GM21717 (cell line): ENCODE measurements at regions not wholly inside any gene's neighbourhood (a gene's known extent, or its start where the extent isn't known, plus 50 kb on each side); places are given as distances from the start of the nearest gene placed in this dataset.
"Not testable (repeated sequence)": the region's sequence is repeated elsewhere in the genome, so short reads cannot be mapped to it uniquely, and the experiment has no call there.

Source experiments
- ATAC-seq: cut with Tn5 transposase; IDR thresholded peaks from one replicate; pipeline ENCODE4 v1.9.1; 2021; ENCODE audit warnings: mild to moderate bottlenecking, moderate library complexity; ENCODE audit not compliant: unreplicated experiment

DNA sequence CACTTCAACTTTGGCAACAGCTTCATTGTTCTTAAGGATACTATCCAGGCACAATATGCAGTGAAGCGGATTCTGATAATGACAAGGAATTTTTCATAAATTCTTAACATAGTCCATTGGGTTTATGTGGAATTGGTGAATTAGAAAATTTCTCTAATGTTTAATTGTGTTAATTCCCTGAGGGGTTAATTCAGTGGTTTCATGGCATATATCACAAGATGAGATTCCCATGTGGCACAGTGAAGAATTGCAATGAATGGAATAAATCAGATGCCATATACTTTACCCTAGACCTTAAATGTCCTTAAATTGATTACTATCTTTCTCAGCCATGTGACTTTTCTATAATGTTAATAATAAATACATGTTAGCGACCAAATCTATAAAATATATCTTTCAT is 1244.1 kb downstream of the ROBO2 start:
- ATAC-seq, result no peak

- ATAC-seq, result no peak
Measured at GRCh38 chr3:78285032-78285728, 1245.3 kb downstream of the ROBO2 start.

DNA sequence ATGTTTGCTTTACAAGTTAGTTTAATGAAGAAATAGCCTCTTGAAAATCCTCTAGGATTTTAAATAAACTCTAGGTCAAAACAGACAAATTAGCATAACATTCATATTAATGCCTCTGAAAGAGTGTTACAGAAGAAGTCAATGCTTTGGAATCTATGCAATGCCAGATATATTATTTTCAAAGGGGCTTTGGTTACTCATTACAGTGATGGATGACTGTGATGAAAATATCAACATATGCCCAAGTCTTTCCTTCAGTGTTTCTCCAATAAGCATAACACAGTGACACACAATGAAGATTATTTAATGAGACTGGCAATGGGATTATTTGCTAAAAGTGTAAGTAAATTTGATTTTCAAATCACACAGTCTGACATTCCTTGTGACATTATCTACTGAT is 1247.2 kb downstream of the ROBO2 start:
- ATAC-seq, result no peak

GRCh38 chr3:78293284-78293683 is 1253.4 kb downstream of the ROBO2 start:
- no peak for ATAC-seq

- ATAC-seq, result no peak
Measured at GRCh38 chr3:78304115-78304514, 1264.2 kb downstream of the ROBO2 start.

GRCh38 chr3:78312851-78313250 is 1273.0 kb downstream of the ROBO2 start:
- no peak for ATAC-seq

DNA sequence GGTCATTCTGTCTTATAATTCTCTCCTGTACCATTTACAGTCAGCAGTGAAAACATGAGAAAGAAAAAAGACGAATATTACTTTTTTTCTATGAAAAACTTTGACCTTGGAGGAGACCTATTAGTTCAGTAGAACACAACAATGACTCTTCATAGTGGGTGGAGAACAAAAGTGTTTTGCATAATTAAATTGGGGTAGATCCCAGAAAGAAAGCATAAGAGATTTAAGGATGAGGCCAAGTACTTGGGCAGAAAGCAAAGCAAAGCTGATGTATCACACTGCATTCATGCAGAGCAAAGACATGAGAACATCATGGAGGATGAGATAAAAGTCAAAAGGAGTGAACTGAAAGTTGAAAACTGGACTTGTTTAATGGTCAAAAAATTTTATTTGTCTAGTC is 1273.4 kb downstream of the ROBO2 start:
- ATAC-seq, result no peak

- no peak for ATAC-seq
Measured at GRCh38 chr3:78314327-78314726, 1274.4 kb downstream of the ROBO2 start.

GRCh38 chr3:78317774-78318173 is 1277.9 kb downstream of the ROBO2 start:
- ATAC-seq, result no peak

- no peak for ATAC-seq
Measured at GRCh38 chr3:78322780-78323179, 1282.9 kb downstream of the ROBO2 start.

- ATAC-seq, result no peak
Measured at GRCh38 chr3:78337801-78338211, 1297.9 kb downstream of the ROBO2 start.

DNA sequence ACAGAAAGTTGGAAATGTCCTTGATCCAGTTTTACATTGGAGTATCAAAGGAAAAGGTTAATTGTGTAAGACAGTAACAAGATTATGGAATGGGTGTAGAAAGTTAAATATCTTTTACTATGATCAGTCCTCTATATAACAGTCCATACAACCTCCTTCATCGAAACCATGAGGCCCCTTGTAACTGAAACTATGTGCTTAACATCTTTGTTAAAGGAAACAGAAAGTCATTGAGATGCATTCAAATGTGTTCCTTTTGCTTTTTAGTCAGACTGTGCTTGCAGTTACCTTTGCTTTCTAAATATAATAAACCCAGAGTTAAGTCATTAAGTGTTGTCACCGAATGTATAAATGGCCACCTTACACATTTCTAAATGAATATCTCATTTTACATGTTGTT is 1298.5 kb downstream of the ROBO2 start:
- peak; percentile 99 for ATAC-seq

DNA sequence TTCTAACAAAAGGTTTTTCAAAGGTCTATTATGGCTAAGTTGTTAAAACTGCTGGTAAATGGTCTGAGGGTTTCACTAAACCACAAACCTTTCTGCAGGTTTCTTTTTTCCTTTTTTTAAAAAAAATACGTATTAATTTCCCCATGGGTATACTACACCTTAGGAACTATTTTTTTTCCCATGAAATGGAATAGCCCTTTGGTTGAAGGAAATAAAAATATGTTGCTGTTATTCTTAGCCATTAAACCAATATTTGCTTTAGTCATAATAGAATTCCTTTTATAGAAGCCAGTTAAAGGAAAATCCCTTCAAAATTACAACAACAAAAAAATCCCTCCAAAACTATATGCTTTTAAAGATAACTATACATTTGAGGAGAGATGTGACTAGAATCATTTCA is 1303.3 kb downstream of the ROBO2 start:
- ATAC-seq, result no peak

- ATAC-seq, result not testable (repeated sequence)
Measured at GRCh38 chr3:78344267-78344666, 1304.4 kb downstream of the ROBO2 start.

- no peak for ATAC-seq
Measured at GRCh38 chr3:78344918-78345317, 1305.0 kb downstream of the ROBO2 start.

- ATAC-seq, result no peak
Measured at GRCh38 chr3:78347176-78347575, 1307.3 kb downstream of the ROBO2 start.

- ATAC-seq, result no peak
Measured at GRCh38 chr3:78348664-78349063, 1308.8 kb downstream of the ROBO2 start.

DNA sequence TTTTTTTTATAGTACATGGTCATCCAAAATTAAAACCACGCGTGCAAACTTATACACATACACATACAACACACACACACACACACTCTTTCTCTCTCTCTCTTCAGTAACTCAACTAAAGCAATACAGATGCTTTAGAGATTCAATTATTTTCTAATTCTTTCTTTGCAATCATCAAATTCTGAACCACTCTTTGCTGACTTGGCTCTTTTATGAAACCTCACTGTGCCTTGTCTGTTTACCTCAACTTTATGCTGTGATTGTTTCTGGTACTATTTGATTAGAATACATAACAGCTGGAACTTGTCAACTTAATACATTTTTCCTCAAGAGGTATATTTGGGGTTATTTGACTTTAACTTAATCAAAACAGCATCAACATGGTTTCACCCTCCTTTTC is 1309.7 kb downstream of the ROBO2 start:
- ATAC-seq, result no peak

DNA sequence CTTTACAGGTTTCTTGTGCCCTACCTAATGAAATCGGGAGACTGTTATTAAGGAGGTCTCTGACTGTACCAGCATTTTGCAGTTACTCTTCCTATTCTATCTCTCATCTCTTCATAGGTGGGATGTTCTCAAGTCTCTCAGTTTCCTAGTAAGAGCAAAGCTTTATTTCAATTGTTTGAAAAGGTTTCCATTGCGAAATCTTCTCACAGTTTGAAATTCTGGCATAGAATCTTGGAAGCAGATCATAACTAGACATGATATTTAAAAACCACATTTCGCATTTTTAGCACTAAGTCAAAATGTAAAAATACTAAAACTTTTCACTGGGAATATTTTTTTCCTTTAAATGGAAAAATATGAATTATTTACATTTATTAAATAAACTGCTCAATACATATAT is 1311.4 kb downstream of the ROBO2 start:
- ATAC-seq, result no peak

DNA sequence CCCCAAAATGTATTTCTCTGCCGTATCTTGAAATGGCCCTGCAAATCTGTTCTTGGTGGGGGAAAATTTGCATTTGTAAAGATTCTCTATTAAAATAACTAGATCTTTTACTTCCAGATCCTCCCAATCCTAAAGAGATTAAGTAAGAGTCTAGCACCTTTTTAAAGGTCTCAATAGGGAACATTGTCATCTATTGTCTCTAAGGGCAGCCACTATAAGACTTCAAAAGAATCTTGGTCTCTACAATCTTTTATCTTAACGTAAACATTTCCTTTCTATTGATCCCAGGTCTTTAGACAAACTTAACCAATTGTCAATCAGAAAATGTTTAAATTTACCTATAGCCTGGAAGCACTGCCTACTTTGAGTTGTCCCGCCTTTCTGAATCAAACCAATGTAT is 1313.3 kb downstream of the ROBO2 start:
- no peak for ATAC-seq

DNA sequence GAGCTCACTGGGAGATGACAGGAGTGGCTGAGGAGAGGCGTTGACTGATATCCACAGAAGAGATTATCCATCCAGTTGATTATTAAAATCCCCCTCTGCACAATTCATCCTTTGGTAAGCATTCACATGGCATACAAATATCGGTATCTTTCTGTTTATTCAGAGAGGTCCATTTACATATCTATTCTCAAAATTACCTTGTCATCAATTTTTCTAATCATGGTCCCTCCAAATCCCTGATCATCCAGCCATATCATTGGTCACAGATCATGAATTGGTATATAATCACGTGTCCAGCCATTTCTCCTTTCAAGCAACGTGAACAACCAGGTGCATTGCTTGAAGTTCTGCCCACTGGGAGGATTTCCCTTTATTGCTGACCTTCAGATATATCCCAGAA is 1321.0 kb downstream of the ROBO2 start:
- no peak for ATAC-seq

GRCh38 chr3:78368636-78369345 is 1328.9 kb downstream of the ROBO2 start:
- no peak for ATAC-seq

- ATAC-seq, result no peak
Measured at GRCh38 chr3:78390221-78390620, 1350.3 kb downstream of the ROBO2 start.
